Posterior vena cava (tissue), 2 donors: ENCODE measurements at regions not wholly inside any gene's neighbourhood (a gene's known extent, or its start where the extent isn't known, plus 50 kb on each side); places are given as distances from the start of the nearest gene placed in this dataset.

Experiments used
- DNase-seq: peaks from one replicate; pipeline ENCODE4 v3.0.0-alpha.2; 2020; ENCODE audit warnings: low spot score
- intact Hi-C, 2 donors: fragments of 100-400 bp; cut with DNase I; formaldehyde crosslinking; loops; one replicate each; pipeline versions ENCODE4 v1.14.1 to v1.14.2; 2022 to 2023
- donor health status: DM: yes; HTN: yes; CAD: no.
- donor health status: DM: yes; HTN: yes; CAD: no.

- DNase-seq, result no peak
- intact Hi-C loops, result no loop called here
Observed at GRCh38 chr13:110097013-110097412, 209.9 kb downstream of the COL4A1 start.

DNA sequence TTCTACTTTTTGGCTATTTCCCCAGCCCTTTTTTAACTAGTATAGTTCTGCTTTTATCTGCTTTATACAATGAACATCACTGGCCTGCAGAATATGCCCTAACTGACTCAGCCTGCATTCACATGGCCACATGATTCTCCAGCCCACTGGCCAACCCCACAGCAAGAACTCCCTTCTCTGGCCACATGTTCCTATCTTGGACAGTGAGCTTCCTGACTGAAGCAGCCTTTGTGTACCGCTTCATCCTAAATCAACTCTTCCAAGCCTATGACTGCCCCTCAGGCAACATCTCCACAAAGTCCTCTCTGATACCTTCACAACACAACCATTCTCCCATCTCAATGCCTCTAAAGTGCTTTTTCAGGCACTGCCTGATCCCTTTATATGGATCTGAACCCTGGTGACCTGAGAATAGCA is 214.1 kb downstream of the COL4A1 start:
- DNase-seq, result no peak
- intact Hi-C loops, result no loop called here

DNA sequence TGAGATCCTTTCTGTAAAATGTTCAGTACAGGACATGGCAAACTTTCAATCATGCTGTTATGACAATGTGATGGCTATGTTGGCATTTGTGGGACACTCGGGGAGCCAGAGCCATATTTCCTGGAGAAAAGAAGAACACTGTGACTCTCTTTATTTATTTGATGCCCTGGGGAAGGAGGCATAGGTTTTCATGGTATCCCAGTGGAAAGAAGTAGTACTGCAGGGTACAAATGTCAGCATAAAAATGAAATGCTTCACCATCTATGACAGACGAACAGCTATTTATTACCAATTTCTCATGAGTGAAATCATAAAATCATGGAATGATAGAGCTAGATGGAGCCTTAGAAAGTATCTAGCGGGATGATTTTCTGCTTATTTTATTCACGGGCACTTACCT is 217.1 kb downstream of the COL4A1 start:
- intact Hi-C loops, result no loop called here
- DNase-seq, result no peak

DNA sequence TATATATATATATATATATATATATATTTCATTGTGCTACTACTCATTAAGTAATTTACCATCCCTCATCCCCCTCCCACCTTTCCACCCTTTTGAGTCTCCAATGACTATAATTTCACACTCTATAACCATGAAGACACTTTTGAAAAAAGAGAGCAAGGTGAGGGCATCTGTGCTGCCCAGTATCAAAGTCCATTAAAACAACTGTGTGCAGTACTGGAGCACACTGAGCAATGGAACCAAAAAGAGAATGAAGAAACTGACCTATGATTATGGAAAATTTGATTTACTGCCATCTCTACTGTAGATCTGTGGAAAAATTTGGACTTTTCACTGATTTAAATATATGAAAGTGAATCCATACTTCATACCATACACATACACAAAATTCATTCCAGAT is 217.9 kb downstream of the COL4A1 start:
- DNase-seq, result no peak
- intact Hi-C loops, result no loop called here

DNA sequence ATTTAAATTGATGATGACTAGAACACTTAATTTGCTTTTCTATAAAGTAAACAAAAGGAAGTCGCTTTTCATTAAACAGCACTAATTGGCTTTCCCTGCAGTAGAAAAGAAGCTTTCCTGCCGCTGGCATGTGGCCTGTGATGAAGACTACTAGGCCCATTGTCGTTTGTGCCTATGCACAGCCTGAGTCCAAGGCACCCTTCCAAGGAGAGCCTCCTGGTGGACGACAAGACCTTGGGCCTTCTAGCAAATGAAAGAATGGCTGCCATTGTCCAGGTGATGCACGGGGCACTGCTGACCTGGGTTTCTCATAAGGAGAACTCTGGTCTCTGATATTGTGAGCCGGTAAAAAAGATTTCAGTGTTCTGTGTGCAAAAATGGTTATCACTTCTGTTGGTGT is 233.0 kb downstream of the COL4A1 start:
- intact Hi-C loops, result no loop called here

GRCh38 chr13:110070511-110071120 is 236.3 kb downstream of the COL4A1 start:
- intact Hi-C loops, result no loop called here
- no peak for DNase-seq

More for the DNA sequence above, 233.0 kb downstream of the COL4A1 start:
- DNase-seq, result no peak

DNA sequence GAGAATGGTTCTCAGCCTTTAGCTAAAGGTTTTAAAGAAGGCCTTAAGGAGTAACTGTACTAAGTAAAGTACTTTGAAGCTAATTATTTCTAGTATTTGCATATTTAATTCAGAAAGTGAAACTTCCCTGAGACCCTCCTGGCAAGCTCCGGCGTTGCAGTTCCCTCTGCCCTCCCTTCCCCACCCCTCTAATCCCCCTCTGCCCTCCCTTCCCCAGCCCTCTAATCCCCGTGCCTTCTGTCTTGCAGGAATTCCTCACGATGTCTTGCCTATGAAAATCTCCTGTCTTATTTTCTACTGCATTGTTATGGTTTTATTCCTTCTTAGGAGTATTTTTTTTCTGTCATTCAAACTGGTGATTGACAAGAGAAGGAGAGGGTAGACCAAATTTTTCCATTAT is 236.9 kb downstream of the COL4A1 start:
- no peak for DNase-seq
- intact Hi-C loops, result no loop called here

- DNase-seq, result no peak
- intact Hi-C loops, result no loop called here
Observed at GRCh38 chr13:110068176-110068473, 238.8 kb downstream of the COL4A1 start.

DNA sequence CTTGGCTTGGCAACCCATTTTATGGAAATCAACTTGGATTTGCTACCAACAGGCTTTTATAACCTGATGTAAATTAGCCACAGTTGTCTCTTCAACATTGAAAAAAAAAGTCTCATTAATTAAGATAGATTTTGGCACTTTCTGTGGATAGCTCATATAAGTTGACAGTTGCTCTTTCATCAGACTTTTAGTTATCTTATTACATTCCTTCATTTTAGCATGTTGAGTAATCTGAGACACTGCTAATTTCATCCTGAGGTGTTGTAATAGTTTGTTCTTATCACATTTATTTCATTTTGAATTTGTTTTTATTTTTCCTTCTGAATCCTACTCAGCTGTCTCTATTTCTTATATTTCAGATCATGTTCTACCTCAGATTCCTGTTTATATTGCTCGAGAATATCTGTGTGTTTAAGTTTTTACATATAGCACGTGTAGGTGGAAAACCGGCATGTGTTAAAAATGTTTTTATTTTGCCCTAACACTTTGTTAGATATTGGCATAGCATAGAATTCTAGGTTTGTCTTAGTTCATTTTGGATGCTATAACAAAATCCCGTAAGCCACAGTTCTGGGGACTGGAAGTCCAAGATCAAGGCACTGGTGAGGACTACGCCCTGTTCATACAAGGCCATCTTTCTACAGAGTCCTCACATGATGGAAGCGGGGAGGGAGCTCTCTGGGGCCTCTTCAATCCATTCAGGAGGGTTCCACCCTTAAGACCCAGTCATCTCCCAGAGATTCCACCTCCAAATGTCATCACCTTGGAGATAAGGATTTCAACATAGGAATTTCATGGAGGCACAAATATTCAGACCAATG is 239.4 kb downstream of the COL4A1 start:
- intact Hi-C loops, result no loop called here
- no peak for DNase-seq

DNA sequence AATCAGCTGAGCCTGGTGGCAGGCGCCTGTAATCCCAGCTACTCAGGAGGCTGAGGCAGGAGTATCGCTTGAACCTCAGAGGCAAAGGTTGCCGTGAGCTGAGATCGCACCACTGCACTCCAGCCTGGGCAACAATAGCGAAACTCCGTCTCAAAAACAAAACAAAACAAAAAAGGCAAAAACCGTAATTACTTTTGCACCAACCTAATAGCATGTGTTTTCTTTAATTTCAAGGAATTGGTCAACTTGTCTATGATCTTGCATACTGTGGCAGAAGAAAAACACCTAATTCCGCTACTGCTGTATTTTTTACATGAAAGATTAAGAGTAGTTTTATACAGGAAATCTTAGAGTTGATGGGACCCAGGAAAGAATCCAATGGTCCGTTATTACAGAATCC is 241.2 kb downstream of the COL4A1 start:
- no peak for DNase-seq
- intact Hi-C loops, result no loop called here

DNA sequence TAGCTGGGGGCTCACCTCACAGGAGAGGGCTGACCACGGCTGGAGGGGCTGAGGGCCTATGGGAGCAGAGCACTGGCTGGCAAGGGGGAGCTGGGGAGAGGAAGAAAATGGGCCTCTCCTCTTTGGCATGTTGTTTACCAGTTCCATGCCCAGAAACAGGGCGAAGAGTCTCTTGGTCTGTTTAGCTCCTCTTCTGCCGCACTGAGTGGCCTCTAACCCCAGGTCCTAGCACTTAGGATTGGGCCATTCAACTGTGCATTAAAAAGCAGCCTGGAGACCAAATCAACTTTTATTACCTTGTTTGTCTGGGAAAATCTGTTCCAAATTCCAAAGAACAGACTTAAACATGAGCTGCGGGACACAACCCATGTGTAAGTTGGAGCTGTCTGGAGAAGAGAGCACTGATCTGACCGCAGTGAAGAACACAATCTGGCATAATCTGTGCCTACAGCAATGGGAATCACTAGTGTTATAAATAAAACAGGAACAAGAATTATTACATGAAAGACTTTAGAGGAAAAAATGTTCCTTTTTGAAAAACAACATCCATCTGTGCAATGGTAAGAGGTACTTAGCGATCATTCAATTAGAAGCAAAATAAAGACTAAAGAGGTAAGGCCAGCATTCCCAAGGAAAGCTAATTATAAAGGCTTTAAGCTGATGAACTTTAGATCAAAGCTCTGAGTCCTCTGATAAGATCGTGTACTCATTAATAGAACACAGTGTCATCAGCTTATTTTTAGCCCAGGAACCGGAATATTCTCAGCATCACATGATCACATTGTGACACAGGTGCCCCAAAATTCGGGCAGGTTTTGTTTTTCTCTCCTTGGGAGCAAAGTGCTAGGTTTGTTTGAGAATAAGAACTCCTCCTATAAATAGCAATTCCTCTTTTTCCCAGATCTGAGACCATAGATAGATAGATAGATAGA is 243.2 kb downstream of the COL4A1 start:
- DNase-seq, result no peak

DNA sequence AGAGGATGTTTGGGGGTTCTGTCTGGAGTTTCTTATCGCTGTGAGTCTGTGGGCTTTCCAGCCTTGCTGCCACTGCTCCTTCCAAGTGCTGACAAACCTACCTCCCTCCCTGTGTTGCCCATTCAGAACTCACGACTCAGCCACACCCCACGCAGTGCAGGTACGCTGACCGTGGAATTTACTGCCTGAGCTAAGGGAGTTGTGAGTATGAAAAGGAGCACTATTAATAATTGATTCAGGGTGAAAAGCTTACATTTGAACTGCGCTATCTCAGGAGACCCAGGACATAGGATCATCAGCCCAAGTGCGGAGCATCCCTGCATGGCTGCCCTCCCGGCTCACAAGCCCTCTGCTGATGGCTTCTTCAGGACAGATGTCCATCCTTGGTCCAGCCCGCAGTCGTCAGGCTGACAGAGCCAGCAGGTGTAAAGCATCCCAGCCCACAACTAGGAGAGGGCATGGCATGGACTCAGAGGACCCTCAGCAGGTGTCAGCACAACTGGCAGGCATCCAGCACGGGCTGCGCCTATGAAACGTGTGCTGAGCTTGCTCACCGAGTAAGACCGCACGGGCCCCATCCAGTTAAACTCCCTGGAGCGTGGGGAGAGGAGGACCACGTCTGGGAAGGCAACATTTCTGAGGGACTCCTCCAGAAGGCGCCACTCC is 244.0 kb downstream of the COL4A1 start:
- DNase-seq, result peak; percentile 57
- intact Hi-C loops, result no loop called here

More for the DNA sequence above, 243.2 kb downstream of the COL4A1 start:
- intact Hi-C loops, result no loop called here

- peak; percentile 52 for DNase-seq
- intact Hi-C loops, result no loop called here
Observed at GRCh38 chr13:110062077-110062776, 244.7 kb downstream of the COL4A1 start.

DNA sequence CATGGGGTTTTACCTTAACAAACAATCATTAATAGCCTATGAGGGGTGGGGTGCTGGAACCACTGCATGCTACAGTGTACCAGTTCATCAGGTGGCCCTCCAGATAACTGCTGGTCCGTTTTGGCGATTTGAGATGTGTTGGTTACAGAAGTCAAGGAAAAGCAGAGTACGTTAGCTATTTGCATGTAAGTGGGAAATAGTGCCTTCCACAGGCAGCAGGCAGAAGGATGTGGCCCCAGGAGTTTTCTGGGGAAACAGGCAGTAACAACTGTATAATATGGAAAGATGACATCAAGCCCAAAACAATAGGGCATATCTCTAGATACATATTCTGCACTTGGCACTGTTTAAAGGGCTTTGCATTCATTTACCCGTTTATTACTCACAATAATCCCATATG is 245.7 kb downstream of the COL4A1 start:
- DNase-seq, result no peak
- intact Hi-C loops, result no loop called here

- intact Hi-C loops, result no loop called here
- DNase-seq, result no peak
Observed at GRCh38 chr13:110057052-110057451, 249.9 kb downstream of the COL4A1 start.

DNA sequence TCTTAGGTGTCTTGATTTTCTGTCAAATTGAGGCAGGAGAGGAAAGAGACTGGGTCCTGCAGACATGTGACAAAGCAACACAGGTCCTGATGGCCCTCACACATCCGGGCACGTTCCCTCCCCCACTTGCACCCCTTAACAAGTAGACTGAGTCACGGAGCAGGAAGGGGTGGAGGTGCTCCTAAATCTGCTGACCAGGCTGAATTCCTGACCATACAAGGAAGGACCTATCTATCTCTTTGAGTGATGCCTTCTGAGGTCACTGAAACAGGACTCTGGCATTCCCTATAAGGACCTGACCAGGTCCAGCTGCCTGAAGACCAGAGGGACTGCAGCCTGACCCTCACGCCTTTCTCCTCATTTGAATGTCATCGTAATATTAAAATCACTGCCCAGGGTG is 250.3 kb downstream of the COL4A1 start:
- intact Hi-C loops, result no loop called here
- no peak for DNase-seq

DNA sequence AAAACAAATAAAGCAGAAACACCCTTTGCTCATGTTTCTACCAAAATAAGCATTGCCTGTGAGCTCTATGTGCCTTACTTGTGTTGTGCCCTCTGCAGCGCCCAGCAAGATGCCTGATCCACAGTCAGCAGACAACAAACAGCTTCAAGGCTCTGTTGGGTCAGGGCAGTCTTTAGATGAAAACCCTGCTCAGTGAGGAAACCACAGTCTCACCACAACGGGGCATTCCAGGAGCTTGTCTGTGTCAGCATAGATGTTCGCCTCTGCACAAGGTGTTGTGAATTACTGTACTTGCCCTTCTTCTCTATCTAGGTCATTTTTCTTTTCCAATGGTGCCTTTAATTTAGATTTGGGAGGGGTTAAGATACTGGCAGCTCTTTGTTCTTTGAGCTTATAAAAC is 251.9 kb downstream of the COL4A1 start:
- intact Hi-C loops, result no loop called here
- no peak for DNase-seq

DNA sequence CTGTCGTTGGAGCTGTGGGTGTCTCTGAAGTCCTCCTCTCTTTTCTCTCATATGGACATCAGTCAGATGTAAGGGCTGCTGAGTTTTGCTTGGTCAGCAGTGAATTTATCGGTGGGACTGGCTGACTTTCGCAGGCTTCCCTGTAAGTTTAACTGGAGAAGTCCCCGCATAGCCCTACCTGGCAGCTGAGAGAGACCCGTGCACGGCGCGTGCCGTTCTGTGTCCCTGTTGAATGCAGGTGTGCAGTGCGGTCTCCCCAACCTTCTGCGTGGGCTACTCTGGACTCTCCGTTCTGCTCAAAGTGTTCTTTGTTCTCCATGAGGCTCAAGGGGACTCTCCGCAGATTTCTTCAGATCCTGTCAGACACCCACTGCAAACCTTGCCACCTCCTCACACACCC is 252.9 kb downstream of the COL4A1 start:
- intact Hi-C loops, result no loop called here
- no peak for DNase-seq

GRCh38 chr13:110047496-110047895 is 259.5 kb downstream of the COL4A1 start:
- DNase-seq, result peak; percentile 75
- intact Hi-C loops, result no loop called here
